AG04449 (cell line): ENCODE measurements at regions not wholly inside any gene's neighbourhood (a gene's known extent, or its start where the extent isn't known, plus 50 kb on each side); places are given as distances from the start of the nearest gene placed in this dataset.

Source experiments
- CTCF ChIA-PET: fragments of 350-600 bp; formaldehyde crosslinking; extraction: SDS; loops from one replicate; lab custom pipeline; 2021; ENCODE audit warnings: antibody characterized with exemption; lab: Yijun Ruan, JAX
- POLR2A ChIA-PET: fragments of 400-600, 350-600 bp; formaldehyde crosslinking; extraction: SDS; loops from one replicate; lab custom pipeline; 2020; ENCODE audit warnings: antibody characterized with exemption, inconsistent platforms; lab: Yijun Ruan, JAX
- DNase-seq: peaks from one replicate; pipeline ENCODE4 v3.0.0-alpha.2; 2010; ENCODE audit warnings: low read depth, low spot score
- H3K4me3 ChIP-seq: 2 replicates; pipeline ENCODE4 v1.5.1; 2011; ENCODE audit warnings: low read depth, mild to moderate bottlenecking, control low read depth, low read length
- CTCF ChIP-seq: IDR thresholded peaks from one replicate; pipeline ENCODE4 v1.5.1; 2011; ENCODE audit warnings: mild to moderate bottlenecking, moderate library complexity, low read length, control low read depth, inconsistent platforms; ENCODE audit not compliant: insufficient read depth; ENCODE audit errors: missing control alignments

GRCh38 chr4:157897855-157898370 is 274.9 kb downstream of the GASK1B start:
- H3K4me3 ChIP-seq: no peak overlapping the region
- TF ChIP-seq CTCF: no peak
- DNase-seq: no peak
- ChIA-PET CTCF (no interaction called here), POLR2A (no interaction called here)

- CTCF ChIA-PET: no interaction called here
- no peak for TF ChIP-seq CTCF
- DNase-seq: no peak
- POLR2A ChIA-PET: no interaction called here
- H3K4me3 ChIP-seq: no peak overlapping the region
Observed at GRCh38 chr4:157896726-157897125, 276.1 kb downstream of the GASK1B start.

- no peak for DNase-seq
- POLR2A ChIA-PET: no interaction called here
- TF ChIP-seq CTCF: no peak
- CTCF ChIA-PET: no interaction called here
- H3K4me3 ChIP-seq: no peak overlapping the region
Observed at GRCh38 chr4:157895205-157895604, 277.6 kb downstream of the GASK1B start.

- CTCF ChIA-PET: no interaction called here
- POLR2A ChIA-PET: no interaction called here
Observed at GRCh38 chr4:157889788-157890187, 283.0 kb downstream of the GASK1B start.

GRCh38 chr4:157888281-157888680 is 284.5 kb downstream of the GASK1B start:
- no peak for DNase-seq
- ChIA-PET POLR2A (no interaction called here), CTCF (no interaction called here)
- TF ChIP-seq CTCF: no peak
- H3K4me3 ChIP-seq: no peak overlapping the region

More at GRCh38 chr4:157889788-157890187, 283.0 kb downstream of the GASK1B start:
- no peak for TF ChIP-seq CTCF
- no peak overlapping the region for H3K4me3 ChIP-seq
- DNase-seq: no peak

- CTCF ChIA-PET: no interaction called here
- no peak for TF ChIP-seq CTCF
- no peak overlapping the region for H3K4me3 ChIP-seq
- POLR2A ChIA-PET: no interaction called here
- DNase-seq: no peak
Observed at GRCh38 chr4:157887316-157887715, 285.5 kb downstream of the GASK1B start.
